Smooth muscle cell (in vitro differentiated cells): ENCODE measurements at regions not wholly inside any gene's neighbourhood (a gene's known extent, or its start where the extent isn't known, plus 50 kb on each side); places are given as distances from the start of the nearest gene placed in this dataset.
"Not testable (repeated sequence)": the region's sequence is repeated elsewhere in the genome, so short reads cannot be mapped to it uniquely, and the experiment has no call there.

Source experiments
- DNase-seq: peaks from one replicate; lab custom pipeline; 2025; ENCODE audit not compliant: unreplicated experiment; lab: John Stamatoyannopoulos, UW
- H2AFZ ChIP-seq: fragments of 200-600 bp; sonication (generic); 2 replicates; pipeline ENCODE4 v1.6.0; 2016; ENCODE audit warnings: antibody characterized with exemption, low read depth, mild to moderate bottlenecking
- H3F3A ChIP-seq: fragments of 200-600 bp; sonication (generic); 2 replicates; pipeline ENCODE4 v1.6.0; 2017; ENCODE audit warnings: antibody characterized with exemption, low read depth
- H3K27ac ChIP-seq: fragments of 200-600 bp; sonication (generic); 2 replicates; pipeline ENCODE4 v1.5.1; 2016; ENCODE audit warnings: low read depth, mild to moderate bottlenecking
- H3K27me3 ChIP-seq: fragments of 200-600 bp; sonication (generic); 2 replicates; pipeline ENCODE4 v1.6.1; 2016; ENCODE audit warnings: low read depth, mild to moderate bottlenecking
- H3K36me3 ChIP-seq: fragments of 200-600 bp; sonication (generic); 2 replicates; pipeline ENCODE4 v1.5.1; 2016; ENCODE audit warnings: low read depth
- H3K4me1 ChIP-seq: fragments of 200-600 bp; sonication (generic); 2 replicates; pipeline ENCODE4 v1.5.1; 2016; ENCODE audit warnings: low read depth
- H3K4me2 ChIP-seq: fragments of 200-600 bp; sonication (generic); 2 replicates; pipeline ENCODE4 v1.6.0; 2016; ENCODE audit warnings: mild to moderate bottlenecking
- H3K4me3 ChIP-seq: fragments of 200-600 bp; sonication (generic); 2 replicates; pipeline ENCODE4 v1.5.1; 2016; ENCODE audit warnings: mild to moderate bottlenecking
- H3K79me2 ChIP-seq: fragments of 200-600 bp; sonication (generic); 2 replicates; pipeline ENCODE4 v1.6.0; 2016; ENCODE audit warnings: low read depth, mild to moderate bottlenecking
- H3K9ac ChIP-seq: fragments of 200-600 bp; sonication (generic); 2 replicates; pipeline ENCODE4 v1.6.0; 2016; ENCODE audit warnings: low read depth
- H3K9me3 ChIP-seq: fragments of 200-600 bp; sonication (generic); replicated peaks from 2 replicates; pipeline ENCODE4 v1.5.1; 2016; ENCODE audit warnings: low read depth
- H4K20me1 ChIP-seq: fragments of 200-600 bp; sonication (generic); 2 replicates; pipeline ENCODE4 v1.6.0; 2016; ENCODE audit warnings: low read depth
- CTCF ChIP-seq: fragments of 200-600 bp; sonication (generic); IDR thresholded peaks from 2 replicates; pipeline ENCODE4 v1.5.1; 2017; ENCODE audit warnings: borderline replicate concordance, mild to moderate bottlenecking, antibody characterized with exemption; ENCODE audit not compliant: insufficient read depth, poor library complexity, severe bottlenecking
- WGBS: methylation state at CpG from one replicate; pipeline ENCODE4 v1.1.7; 2016; ENCODE audit warnings: low lambda C conversion rate; 5-methylcytosine and 5-hydroxymethylcytosine counted together

- Histone ChIP-seq H3K36me3 (no peaks in the 10 kb centered on the region), H3K27me3 (no peaks in the 10 kb centered on the region), H3F3A (peaks cover 39% of the 10 kb centered on the region), H3K79me2 (no peaks in the 10 kb centered on the region), H4K20me1 (no peaks in the 10 kb centered on the region), H3K4me1 (peaks cover 16% of the 10 kb centered on the region), H3K4me3 (no peak overlapping the region), H3K9ac (peak overlapping the region; percentile 85), H2AFZ (no peak overlapping the region), H3K9me3 (no peaks in the 10 kb centered on the region), H3K4me2 (no peak overlapping the region), H3K27ac (peak overlapping the region; percentile 99)
- no peak for TF ChIP-seq CTCF
- no peak for DNase-seq
- 96% methylated on average over 10 of the region's 10 CpGs for WGBS
Measured at GRCh38 chr15:92805080-92805690, 94.9 kb upstream of the CHD2 start.

- H3K27ac ChIP-seq, H3K9ac ChIP-seq, DNase-seq, H2AFZ ChIP-seq, H3K36me3 ChIP-seq, H3K9me3 ChIP-seq, H3K27me3 ChIP-seq, H4K20me1 ChIP-seq, H3K79me2 ChIP-seq, H3K4me3 ChIP-seq, H3K4me2 ChIP-seq: not testable (repeated sequence)
- Histone ChIP-seq H3K4me1 (peaks cover 26% of the 10 kb centered on the region), H3F3A (peaks cover 42% of the 10 kb centered on the region)
- WGBS: 97% methylated on average over 11 of the region's 11 CpGs
Measured at GRCh38 chr15:92806171-92806570, 94.0 kb upstream of the CHD2 start.

- H3K9me3 ChIP-seq: no peaks in the 10 kb centered on the region
- H4K20me1 ChIP-seq: no peaks in the 10 kb centered on the region
- H3K27me3 ChIP-seq: no peaks in the 10 kb centered on the region
- H3K4me3 ChIP-seq: no peak overlapping the region
- no peak overlapping the region for H2AFZ ChIP-seq
- no peak for TF ChIP-seq CTCF
- peaks cover 31% of the 10 kb centered on the region for H3K4me1 ChIP-seq
- H3K79me2 ChIP-seq: peaks cover 7% of the 10 kb centered on the region
- no peak for DNase-seq
- H3K36me3 ChIP-seq: no peaks in the 10 kb centered on the region
- no peak overlapping the region for H3K4me2 ChIP-seq
- peaks cover 38% of the 10 kb centered on the region for H3F3A ChIP-seq
- H3K27ac ChIP-seq: no peak overlapping the region
- no peak overlapping the region for H3K9ac ChIP-seq
- 94% methylated on average over 17 of the region's 17 CpGs for WGBS
Measured at GRCh38 chr15:92806763-92807162, 93.4 kb upstream of the CHD2 start.

- no peak for TF ChIP-seq CTCF
- peak overlapping the region; percentile 80 for H2AFZ ChIP-seq
- H3K4me1 ChIP-seq: peaks cover 35% of the 10 kb centered on the region
- no peaks in the 10 kb centered on the region for H3K36me3 ChIP-seq
- no peaks in the 10 kb centered on the region for H4K20me1 ChIP-seq
- WGBS: 46% methylated on average over 14 of the region's 14 CpGs
- H3K79me2 ChIP-seq: peaks cover 20% of the 10 kb centered on the region
- H3K4me3 ChIP-seq: peak overlapping the region; percentile 53
- H3F3A ChIP-seq: peaks cover 31% of the 10 kb centered on the region
- H3K9me3 ChIP-seq: no peaks in the 10 kb centered on the region
- H3K27me3 ChIP-seq: no peaks in the 10 kb centered on the region
- peak overlapping the region; percentile 89 for H3K9ac ChIP-seq
- H3K4me2 ChIP-seq: peak overlapping the region; percentile 87
- H3K27ac ChIP-seq: peak overlapping the region; percentile 92
- no peak for DNase-seq
Measured at GRCh38 chr15:92807971-92808571, 92.1 kb upstream of the CHD2 start.
